ENCODE measurements at regions not wholly inside any gene's neighbourhood (a gene's known extent, or its start where the extent isn't known, plus 50 kb on each side); places are given as distances from the start of the nearest gene placed in this dataset.

GRCh38 chr2:16481351-16481750, 184.3 kb downstream of the CYRIA start (continued):
- TF ChIP-seq POLR2AphosphoS5 (IDR thresholded peaks at IDR 0.05; ENCODE audit: low read depth, low read length), result no peak
- no peak for TF ChIP-seq ATF3 (IDR thresholded peaks at IDR 0.05; ENCODE audit: insufficient read depth, low read depth, low read length)
- TF ChIP-seq SP1 (IDR thresholded peaks at IDR 0.05; ENCODE audit: low read depth, low read length), result no peak
- TF ChIP-seq SUZ12 (IDR thresholded peaks at IDR 0.05; ENCODE audit: low read length), result no peak

All from H1 (cell line).